Neural crest cell (in vitro differentiated cells): ENCODE measurements at regions not wholly inside any gene's neighbourhood (a gene's known extent, or its start where the extent isn't known, plus 50 kb on each side); places are given as distances from the start of the nearest gene placed in this dataset.
A peak's percentile ranks its signal among the peaks of the same experiment; 100 is the strongest.

Experiments
- DNase-seq: peaks from one replicate; pipeline ENCODE4 v3.0.0; 2021; ENCODE audit warnings: low read depth, mixed read lengths, low spot score
- H3K27ac Mint-ChIP-seq: one replicate; pipeline ENCODE4 v1.8.0; 2021; ENCODE audit warnings: mild to moderate bottlenecking, mixed read lengths; ENCODE audit not compliant: unreplicated experiment
- H3K27me3 Mint-ChIP-seq: 2 replicates; pipeline ENCODE4 v1.8.0; 2021; ENCODE audit warnings: low read depth, mild to moderate bottlenecking, mixed read lengths
- H3K36me3 Mint-ChIP-seq: 2 replicates; pipeline ENCODE4 v1.8.0; 2021; ENCODE audit warnings: low read depth, mild to moderate bottlenecking, mixed read lengths
- H3K4me1 Mint-ChIP-seq: 2 replicates; pipeline ENCODE4 v1.8.0; 2021; ENCODE audit warnings: mixed read lengths
- H3K4me3 Mint-ChIP-seq: one replicate; pipeline ENCODE4 v1.8.0; 2021; ENCODE audit warnings: mild to moderate bottlenecking, mixed read lengths
- H3K9me3 Mint-ChIP-seq: 2 replicates; pipeline ENCODE4 v1.8.0; 2021; ENCODE audit warnings: mixed read lengths
- TF ChIP-seq, protein P1 (sequence below): fragments of 200-600 bp; sonication (generic); conservative IDR thresholded peaks from 2 replicates; pipeline ENCODE4 v1.5.0; 2021; ENCODE audit warnings: antibody characterized with exemption, mild to moderate bottlenecking

DNA sequence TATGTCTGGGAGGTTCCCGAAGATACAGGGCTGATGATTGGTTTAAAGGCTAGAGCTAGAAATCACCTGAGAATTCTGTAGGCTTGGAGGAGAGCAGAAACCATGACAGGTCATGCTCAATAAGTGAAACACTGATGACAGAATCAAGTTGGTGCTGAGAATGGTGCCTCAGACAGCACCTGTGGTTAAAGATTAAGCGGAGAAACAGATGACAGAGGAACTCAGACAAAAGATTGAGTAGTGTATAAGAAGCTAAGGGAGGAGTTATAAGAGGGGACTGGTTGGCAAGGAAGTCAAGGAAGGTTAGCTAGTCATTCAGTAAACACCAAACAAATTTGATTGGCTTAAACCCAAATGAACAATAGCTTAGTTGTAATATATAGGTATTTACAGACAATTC lies 385.4 kb upstream of the CNKSR2 start:
- no peaks in the 10 kb centered on the region for H3K36me3 Mint-ChIP-seq
- TF ChIP-seq, protein P1, sequence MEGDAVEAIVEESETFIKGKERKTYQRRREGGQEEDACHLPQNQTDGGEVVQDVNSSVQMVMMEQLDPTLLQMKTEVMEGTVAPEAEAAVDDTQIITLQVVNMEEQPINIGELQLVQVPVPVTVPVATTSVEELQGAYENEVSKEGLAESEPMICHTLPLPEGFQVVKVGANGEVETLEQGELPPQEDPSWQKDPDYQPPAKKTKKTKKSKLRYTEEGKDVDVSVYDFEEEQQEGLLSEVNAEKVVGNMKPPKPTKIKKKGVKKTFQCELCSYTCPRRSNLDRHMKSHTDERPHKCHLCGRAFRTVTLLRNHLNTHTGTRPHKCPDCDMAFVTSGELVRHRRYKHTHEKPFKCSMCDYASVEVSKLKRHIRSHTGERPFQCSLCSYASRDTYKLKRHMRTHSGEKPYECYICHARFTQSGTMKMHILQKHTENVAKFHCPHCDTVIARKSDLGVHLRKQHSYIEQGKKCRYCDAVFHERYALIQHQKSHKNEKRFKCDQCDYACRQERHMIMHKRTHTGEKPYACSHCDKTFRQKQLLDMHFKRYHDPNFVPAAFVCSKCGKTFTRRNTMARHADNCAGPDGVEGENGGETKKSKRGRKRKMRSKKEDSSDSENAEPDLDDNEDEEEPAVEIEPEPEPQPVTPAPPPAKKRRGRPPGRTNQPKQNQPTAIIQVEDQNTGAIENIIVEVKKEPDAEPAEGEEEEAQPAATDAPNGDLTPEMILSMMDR, result no peak
- H3K27ac Mint-ChIP-seq, result no peak overlapping the region
- H3K4me1 Mint-ChIP-seq, result no peaks in the 10 kb centered on the region
- no peak overlapping the region for H3K4me3 Mint-ChIP-seq
- no peak for DNase-seq
- no peaks in the 10 kb centered on the region for H3K27me3 Mint-ChIP-seq
- peaks cover 17% of the 10 kb centered on the region for H3K9me3 Mint-ChIP-seq

DNA sequence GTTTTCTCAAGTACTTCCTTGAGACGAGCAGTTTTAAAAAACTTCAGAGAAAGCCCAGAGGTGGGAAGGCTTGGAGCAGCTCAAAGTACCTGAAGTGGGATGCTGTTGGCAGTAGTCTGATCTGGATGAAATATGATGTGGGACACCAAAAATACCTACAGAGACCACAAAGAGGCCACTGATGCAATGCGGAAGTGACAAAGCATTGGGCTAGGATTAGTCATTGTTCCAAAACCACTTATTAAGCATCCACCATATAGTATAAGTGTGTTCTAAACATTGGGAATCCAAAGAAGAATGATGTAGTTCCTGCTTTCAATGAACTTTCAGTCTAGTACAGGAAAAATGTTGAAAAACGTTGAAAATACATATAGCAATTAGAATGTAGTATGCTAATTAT lies 386.1 kb upstream of the CNKSR2 start:
- Mint-ChIP-seq H3K9me3 (peaks cover 17% of the 10 kb centered on the region), H3K4me1 (no peaks in the 10 kb centered on the region), H3K36me3 (no peaks in the 10 kb centered on the region), H3K27ac (no peak overlapping the region), H3K27me3 (no peaks in the 10 kb centered on the region), H3K4me3 (no peak overlapping the region)
- TF ChIP-seq, protein P1, result no peak
- DNase-seq, result no peak

DNA sequence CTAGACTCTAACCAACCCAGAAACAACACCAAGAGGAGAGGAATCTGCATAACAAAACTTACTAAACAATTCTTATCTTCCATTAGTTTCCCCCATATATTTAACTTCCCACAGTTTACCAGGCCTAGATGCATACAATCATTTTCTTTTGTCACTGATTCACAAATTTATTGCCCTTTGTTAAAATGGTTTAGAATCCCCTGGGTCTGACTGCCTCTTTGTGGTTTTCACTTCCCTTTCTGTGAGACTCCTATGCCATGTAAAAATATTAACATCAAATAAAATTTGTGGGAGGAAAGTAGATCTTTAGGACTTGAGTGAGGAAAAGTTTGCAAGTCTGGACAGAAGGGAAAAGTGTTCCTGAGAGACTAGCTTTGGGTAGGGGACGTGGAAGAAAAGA lies 393.8 kb upstream of the CNKSR2 start:
- Mint-ChIP-seq H3K27me3 (no peaks in the 10 kb centered on the region), H3K36me3 (peaks cover 2% of the 10 kb centered on the region), H3K4me3 (no peak overlapping the region), H3K9me3 (peaks cover 3% of the 10 kb centered on the region), H3K27ac (peak overlapping the region; percentile 63), H3K4me1 (peaks cover 16% of the 10 kb centered on the region)
- DNase-seq, result no peak
- TF ChIP-seq, protein P1, result no peak

DNA sequence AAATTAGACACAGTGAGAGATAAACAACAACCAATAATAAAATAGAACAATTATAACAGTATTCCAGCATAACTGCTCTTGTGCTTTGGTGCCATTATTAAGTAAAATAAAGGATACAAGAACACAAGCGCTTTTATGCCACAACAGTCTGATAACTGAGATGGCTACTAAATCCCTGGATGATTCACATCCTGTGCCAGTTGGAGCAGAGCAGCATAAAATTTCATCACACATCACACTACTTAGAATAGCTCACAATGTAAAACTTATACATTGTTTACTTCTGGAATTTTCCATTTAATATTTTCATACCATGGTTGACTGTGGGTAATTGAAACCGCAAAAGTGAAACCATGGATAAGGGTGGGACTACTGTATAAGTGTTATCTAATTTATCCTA lies 399.9 kb upstream of the CNKSR2 start:
- TF ChIP-seq, protein P1, result no peak

DNA sequence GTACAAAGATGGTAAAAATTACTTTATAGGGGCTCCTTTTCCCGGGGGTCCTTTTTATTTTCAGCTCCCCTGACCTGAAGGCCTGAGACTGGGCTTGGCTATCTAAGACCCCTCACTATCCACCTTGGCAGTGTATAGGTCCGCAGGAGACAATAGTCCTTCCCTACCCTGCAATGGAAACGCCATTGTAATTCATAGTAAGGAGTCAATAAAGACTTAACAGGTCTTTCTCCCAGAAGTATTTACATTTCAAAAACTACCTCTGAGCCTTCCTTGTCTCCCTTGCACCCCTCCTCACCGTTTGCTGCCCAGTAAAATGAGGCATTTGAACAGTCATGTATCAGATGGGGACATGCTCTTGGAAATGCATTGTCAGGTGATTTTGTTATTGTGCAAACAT lies 401.2 kb upstream of the CNKSR2 start:
- Mint-ChIP-seq H3K4me1 (peaks cover 14% of the 10 kb centered on the region), H3K9me3 (no peaks in the 10 kb centered on the region), H3K36me3 (no peaks in the 10 kb centered on the region), H3K27me3 (no peaks in the 10 kb centered on the region), H3K27ac (no peak overlapping the region), H3K4me3 (no peak overlapping the region)
- TF ChIP-seq, protein P1, result no peak
- DNase-seq, result no peak

More for the DNA sequence above, 399.9 kb upstream of the CNKSR2 start:
- Mint-ChIP-seq H3K9me3 (no peaks in the 10 kb centered on the region), H3K27me3 (no peaks in the 10 kb centered on the region), H3K4me3 (no peak overlapping the region), H3K4me1 (peaks cover 6% of the 10 kb centered on the region), H3K36me3 (no peaks in the 10 kb centered on the region), H3K27ac (no peak overlapping the region)
- DNase-seq, result no peak

DNA sequence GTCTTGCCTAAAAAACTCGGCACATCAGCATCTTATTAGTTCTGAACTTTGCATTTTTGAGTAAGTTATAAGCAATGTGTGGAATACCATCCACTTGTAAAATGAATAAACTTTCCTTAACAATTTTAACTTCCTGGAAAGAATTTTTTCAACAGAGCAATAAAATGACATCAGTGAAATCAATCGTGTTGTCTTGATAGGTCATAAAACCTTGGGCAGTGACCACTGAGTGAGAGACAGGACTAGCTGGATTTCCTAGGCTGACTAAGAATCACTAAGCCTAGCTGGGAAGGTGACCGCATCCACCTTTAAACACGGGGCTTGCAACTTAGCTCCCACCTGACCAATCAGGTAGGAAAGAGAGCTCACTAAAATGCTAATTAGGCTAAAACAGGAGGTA lies 403.0 kb upstream of the CNKSR2 start:
- no peaks in the 10 kb centered on the region for H3K27me3 Mint-ChIP-seq
- TF ChIP-seq, protein P1, result no peak
- H3K4me3 Mint-ChIP-seq, result no peak overlapping the region
- H3K9me3 Mint-ChIP-seq, result no peaks in the 10 kb centered on the region
- peaks cover 14% of the 10 kb centered on the region for H3K4me1 Mint-ChIP-seq
- peak overlapping the region; percentile 81 for H3K27ac Mint-ChIP-seq
- H3K36me3 Mint-ChIP-seq, result no peaks in the 10 kb centered on the region
- no peak for DNase-seq
